ENCODE measurements at regions not wholly inside any gene's neighbourhood (a gene's known extent, or its start where the extent isn't known, plus 50 kb on each side); places are given as distances from the start of the nearest gene placed in this dataset.

DNA sequence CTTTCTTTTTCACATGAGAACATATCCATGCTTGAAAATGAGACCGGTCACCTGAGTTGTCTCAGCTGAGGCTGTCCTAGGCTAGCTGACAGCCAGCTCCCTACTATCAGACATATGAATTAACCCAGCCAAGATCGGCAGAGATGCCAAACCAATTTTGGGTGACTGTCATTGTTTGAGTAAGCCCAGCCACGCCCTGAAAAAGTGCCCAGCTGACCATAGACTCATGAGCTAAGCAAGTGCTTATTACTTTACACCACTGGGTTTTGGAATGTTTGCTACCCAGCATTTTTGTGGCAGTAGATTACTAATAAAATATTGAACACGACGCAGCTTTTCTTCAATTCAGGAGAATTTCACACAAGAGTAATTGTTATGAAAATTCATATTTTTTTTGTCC, 265.2 kb upstream of the LYZL1 start:
- TF ChIP-seq, protein P1, sequence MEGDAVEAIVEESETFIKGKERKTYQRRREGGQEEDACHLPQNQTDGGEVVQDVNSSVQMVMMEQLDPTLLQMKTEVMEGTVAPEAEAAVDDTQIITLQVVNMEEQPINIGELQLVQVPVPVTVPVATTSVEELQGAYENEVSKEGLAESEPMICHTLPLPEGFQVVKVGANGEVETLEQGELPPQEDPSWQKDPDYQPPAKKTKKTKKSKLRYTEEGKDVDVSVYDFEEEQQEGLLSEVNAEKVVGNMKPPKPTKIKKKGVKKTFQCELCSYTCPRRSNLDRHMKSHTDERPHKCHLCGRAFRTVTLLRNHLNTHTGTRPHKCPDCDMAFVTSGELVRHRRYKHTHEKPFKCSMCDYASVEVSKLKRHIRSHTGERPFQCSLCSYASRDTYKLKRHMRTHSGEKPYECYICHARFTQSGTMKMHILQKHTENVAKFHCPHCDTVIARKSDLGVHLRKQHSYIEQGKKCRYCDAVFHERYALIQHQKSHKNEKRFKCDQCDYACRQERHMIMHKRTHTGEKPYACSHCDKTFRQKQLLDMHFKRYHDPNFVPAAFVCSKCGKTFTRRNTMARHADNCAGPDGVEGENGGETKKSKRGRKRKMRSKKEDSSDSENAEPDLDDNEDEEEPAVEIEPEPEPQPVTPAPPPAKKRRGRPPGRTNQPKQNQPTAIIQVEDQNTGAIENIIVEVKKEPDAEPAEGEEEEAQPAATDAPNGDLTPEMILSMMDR (IDR thresholded peaks at IDR 0.05) = no peak
- TF ChIP-seq EZH2 (IDR thresholded peaks at IDR 0.05) = no peak

Measured in neural progenitor cell (in vitro differentiated cells).